ENCODE measurements at regions not wholly inside any gene's neighbourhood (a gene's known extent, or its start where the extent isn't known, plus 50 kb on each side); places are given as distances from the start of the nearest gene placed in this dataset.

DNA sequence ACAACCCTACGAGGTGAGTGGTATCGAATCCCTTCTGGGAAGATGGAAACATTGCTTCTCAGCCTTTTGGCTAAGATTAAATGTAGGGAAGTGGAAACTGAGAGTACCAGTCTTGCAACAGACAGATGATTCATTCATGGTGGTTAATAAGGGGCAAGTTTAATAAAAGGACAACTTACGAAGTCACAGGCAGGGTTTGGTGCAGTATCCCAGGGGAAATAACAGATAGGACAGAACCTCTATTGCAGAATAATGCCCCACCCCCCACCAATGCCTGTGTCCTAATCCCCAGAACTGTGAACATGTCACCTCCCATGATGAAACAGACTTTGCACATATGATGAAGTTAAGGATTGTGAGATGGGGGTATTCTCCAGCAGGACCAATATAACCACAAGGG is 212.5 kb downstream of the TBX5 start:
- no peak overlapping the region for H3K27ac ChIP-seq
- TF ChIP-seq, protein P1, sequence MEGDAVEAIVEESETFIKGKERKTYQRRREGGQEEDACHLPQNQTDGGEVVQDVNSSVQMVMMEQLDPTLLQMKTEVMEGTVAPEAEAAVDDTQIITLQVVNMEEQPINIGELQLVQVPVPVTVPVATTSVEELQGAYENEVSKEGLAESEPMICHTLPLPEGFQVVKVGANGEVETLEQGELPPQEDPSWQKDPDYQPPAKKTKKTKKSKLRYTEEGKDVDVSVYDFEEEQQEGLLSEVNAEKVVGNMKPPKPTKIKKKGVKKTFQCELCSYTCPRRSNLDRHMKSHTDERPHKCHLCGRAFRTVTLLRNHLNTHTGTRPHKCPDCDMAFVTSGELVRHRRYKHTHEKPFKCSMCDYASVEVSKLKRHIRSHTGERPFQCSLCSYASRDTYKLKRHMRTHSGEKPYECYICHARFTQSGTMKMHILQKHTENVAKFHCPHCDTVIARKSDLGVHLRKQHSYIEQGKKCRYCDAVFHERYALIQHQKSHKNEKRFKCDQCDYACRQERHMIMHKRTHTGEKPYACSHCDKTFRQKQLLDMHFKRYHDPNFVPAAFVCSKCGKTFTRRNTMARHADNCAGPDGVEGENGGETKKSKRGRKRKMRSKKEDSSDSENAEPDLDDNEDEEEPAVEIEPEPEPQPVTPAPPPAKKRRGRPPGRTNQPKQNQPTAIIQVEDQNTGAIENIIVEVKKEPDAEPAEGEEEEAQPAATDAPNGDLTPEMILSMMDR (conservative IDR thresholded peaks at IDR 0.05) = no peak

DNA sequence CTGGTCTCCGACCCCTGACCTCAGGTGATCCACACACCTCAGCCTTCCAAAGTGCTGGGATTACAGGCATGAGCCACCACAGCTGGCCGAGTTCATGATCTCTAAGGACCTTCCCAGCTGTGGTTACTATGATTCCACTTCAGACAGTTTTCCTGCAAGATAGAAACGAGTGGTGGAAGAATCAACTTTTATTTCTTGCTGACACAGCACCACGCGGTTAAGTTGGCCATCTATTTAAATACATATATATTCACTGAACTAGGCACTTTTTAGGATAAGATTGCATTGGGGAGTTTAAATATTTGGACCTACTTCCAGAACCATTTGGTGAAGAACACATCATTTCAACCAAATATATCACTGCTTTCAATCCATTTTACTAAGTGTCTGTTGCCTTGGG is 213.4 kb downstream of the TBX5 start:
- TF ChIP-seq, protein P1 (conservative IDR thresholded peaks at IDR 0.05) = no peak
- no peak overlapping the region for H3K27ac ChIP-seq

DNA sequence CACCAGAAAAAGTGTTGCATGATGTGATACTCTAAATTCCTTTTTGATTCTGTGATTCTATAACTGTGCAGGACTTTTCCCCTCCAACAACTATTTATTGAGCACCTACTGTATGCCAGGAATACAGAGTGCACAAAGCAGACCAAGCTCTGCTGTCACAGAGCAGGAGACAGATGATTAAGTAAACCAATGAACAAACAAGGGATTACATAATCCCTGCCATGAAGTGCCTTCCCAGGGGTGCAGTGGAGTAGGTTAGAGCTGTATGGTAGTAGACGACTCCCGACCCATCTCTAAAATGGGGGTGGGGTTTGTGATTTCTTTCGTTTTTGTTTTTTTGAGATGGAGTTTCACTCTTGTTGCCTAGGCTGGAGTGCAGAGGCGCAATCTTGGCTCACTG is 213.9 kb downstream of the TBX5 start:
- TF ChIP-seq, protein P1 (conservative IDR thresholded peaks at IDR 0.05) = no peak
- H3K27ac ChIP-seq = no peak overlapping the region

DNA sequence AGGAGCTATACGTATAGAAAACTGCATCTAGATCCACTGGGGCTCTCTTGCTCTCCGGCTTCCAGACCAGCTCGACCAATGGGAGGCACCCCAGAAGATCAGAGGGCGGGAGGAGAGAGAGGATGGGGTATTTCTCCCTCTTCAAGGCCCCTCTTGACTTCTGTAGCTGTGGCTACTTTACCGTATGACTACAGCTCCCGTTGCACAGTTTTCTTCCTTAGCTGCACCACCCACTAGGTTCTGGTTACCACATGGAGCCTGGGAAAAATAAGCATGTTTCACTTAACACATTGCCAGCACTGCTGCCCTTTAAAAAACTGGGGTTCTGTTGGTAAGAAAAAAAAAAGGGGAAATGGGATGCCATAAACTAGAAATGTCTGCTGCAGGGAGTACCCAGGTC is 214.4 kb downstream of the TBX5 start:
- TF ChIP-seq, protein P1 (conservative IDR thresholded peaks at IDR 0.05) = no peak
- no peak overlapping the region for H3K27ac ChIP-seq

DNA sequence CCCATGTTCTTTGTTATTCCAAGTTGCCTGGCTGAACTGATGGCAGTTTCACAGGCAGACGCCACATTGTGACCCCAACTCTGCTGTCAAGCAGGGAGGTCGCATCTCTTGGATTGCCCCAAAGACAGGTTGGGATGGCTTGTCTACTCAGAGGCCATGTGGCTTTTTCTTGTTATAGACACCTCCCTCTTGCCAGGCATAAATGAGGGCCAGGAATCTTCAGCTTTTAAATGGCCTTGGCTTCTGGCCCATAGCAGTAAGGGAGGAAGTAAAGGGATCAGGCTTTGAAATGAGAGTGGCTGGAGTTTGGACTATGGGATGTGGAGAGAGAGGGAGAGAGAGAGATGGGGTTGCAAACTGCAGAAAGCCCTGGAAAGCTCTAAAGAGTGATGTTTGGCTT is 215.0 kb downstream of the TBX5 start:
- no peak overlapping the region for H3K27ac ChIP-seq
- TF ChIP-seq, protein P1 (conservative IDR thresholded peaks at IDR 0.05) = no peak

DNA sequence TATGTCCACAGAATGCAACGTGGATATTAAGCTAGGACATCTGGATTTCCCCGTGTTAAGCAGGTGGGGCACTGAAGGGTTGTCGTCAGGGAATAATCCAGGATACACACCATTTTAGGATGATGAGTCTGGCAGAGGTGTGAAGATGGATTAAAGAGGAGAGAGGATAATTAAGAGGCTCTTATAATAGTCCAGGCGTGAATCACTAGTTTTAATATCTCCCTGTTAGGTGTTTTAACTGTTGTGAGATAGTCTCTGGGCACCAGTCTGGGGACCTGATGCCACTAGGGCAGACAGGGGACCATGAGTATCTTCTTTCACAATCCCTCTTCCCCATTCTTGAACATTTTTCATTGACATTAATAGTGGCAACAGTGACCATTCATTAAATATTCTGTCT is 216.7 kb downstream of the TBX5 start:
- no peak overlapping the region for H3K27ac ChIP-seq
- TF ChIP-seq, protein P1 (conservative IDR thresholded peaks at IDR 0.05) = no peak

DNA sequence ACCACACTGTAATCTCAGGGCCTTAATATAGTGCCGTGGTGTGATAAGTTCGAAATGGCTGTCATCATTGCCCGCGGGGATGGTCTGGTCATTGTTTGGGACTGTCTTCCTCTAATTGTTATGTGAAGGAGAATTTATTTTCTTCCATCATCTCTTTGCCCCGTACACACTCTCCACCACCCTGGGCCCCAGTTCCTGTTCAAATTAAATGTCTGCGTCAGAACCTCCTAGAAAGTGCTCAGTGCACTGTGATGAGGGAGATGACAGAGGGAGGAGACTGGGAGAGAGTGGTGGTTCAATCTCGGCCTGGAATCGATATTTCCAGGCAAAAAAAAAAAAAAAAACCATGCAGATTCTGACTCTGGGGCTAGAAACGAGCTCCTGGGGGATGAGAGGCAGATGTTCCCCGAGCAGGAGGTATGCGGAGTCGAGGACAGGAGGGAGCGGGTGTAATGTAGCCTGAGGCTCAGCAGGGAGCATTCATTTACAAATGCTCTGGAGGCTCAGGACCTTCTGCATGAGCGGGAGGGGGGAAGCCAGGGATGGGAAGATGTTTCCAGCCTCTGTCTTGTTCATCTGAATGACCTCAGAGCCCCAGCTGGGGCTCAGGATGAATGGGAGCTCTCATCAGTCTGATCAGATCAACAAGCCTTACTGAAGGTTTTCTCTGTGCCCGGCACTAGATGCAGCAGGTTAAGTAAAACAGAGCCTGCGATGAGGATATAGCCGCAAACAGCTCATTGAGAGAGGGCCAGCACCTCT is 219.5 kb downstream of the TBX5 start:
- no peak overlapping the region for H3K27ac ChIP-seq
- TF ChIP-seq, protein P1 (conservative IDR thresholded peaks at IDR 0.05) = no peak

Data from VCaP (cell line).